Suprapubic skin (tissue), 4 donors: ENCODE measurements at regions not wholly inside any gene's neighbourhood (a gene's known extent, or its start where the extent isn't known, plus 50 kb on each side); places are given as distances from the start of the nearest gene placed in this dataset.
"Not testable (repeated sequence)": the region's sequence is repeated elsewhere in the genome, so short reads cannot be mapped to it uniquely, and the experiment has no call there.

Experiments
- DNase-seq, 2 donors: peaks; one replicate each; pipeline ENCODE4 v3.0.0-alpha.2; 2019; ENCODE audit warnings: low spot score in 2 of 2
- H3K27ac ChIP-seq: fragments of 200-600 bp; sonication (generic); one replicate; pipeline ENCODE4 v1.5.1; 2019
- H3K27me3 ChIP-seq: fragments of 200-600 bp; sonication (generic); one replicate; pipeline ENCODE4 v1.5.1; 2019
- H3K36me3 ChIP-seq: fragments of 200-600 bp; sonication (generic); one replicate; pipeline ENCODE4 v1.5.1; 2019
- H3K4me1 ChIP-seq: fragments of 200-600 bp; sonication (generic); one replicate; pipeline ENCODE4 v1.5.1; 2019
- H3K4me3 ChIP-seq: fragments of 200-600 bp; sonication (generic); one replicate; pipeline ENCODE4 v1.5.1; 2019; ENCODE audit warnings: mild to moderate bottlenecking
- H3K9me3 ChIP-seq: fragments of 200-600 bp; sonication (generic); one replicate; pipeline ENCODE4 v1.5.1; 2019
- CTCF ChIP-seq, 2 donors: fragments of 200-600 bp in 1 of 2; fragments of 450-650 bp in 1 of 2; sonication (generic) in 1 of 2; IDR thresholded peaks; one replicate each; pipeline ENCODE4 v1.5.1; 2016 to 2019; ENCODE audit warnings: antibody characterized with exemption in 2 of 2, mild to moderate bottlenecking in 1 of 2, moderate library complexity in 1 of 2
- EP300 ChIP-seq: sonication (generic); formaldehyde crosslinking; IDR thresholded peaks from one replicate; pipeline ENCODE4 v1.6.1; 2017; ENCODE audit warnings: antibody characterized with exemption
- POLR2A ChIP-seq, 2 donors: fragments of 450-650 bp; IDR thresholded peaks; one replicate each; pipeline ENCODE4 v1.6.1; 2017; ENCODE audit warnings: antibody characterized with exemption in 2 of 2, mild to moderate bottlenecking in 2 of 2, moderate library complexity in 2 of 2
- POLR2AphosphoS5 ChIP-seq, 3 donors: sonication (generic); formaldehyde crosslinking; IDR thresholded peaks; one replicate each; pipeline ENCODE4 v1.6.1; 2017; ENCODE audit warnings: antibody characterized with exemption in 3 of 3
- WGBS: methylation state at CpG from one replicate; pipeline ENCODE4 v1.1.5; 2018; 5-methylcytosine and 5-hydroxymethylcytosine counted together

- no peak for DNase-seq
- no peaks in the 10 kb centered on the region for H3K4me1 ChIP-seq
- TF ChIP-seq POLR2AphosphoS5 (IDR thresholded peaks at IDR 0.05) (no peak), CTCF (IDR thresholded peaks at IDR 0.05) (no peak), EP300 (no peak), POLR2A (IDR thresholded peaks at IDR 0.05) (no peak)
- no peaks in the 10 kb centered on the region for H3K36me3 ChIP-seq
- WGBS: 88% methylated on average over 1 of the region's 1 CpG
- H3K27ac ChIP-seq: no peak overlapping the region
- no peaks in the 10 kb centered on the region for H3K27me3 ChIP-seq
- no peak overlapping the region for H3K4me3 ChIP-seq
- H3K9me3 ChIP-seq: no peaks in the 10 kb centered on the region
Measured at GRCh38 chr7:76139670-76140069, 62.0 kb upstream of the SRRM3 start.

- H3K27me3 ChIP-seq, H3K9me3 ChIP-seq, DNase-seq, H3K27ac ChIP-seq, H3K4me3 ChIP-seq, H3K36me3 ChIP-seq, H3K4me1 ChIP-seq: not testable (repeated sequence)
- 83% methylated on average over 3 of the region's 3 CpGs for whole genome bisulfite sequencing
Measured at GRCh38 chr7:76140259-76140658, 61.4 kb upstream of the SRRM3 start.

DNA sequence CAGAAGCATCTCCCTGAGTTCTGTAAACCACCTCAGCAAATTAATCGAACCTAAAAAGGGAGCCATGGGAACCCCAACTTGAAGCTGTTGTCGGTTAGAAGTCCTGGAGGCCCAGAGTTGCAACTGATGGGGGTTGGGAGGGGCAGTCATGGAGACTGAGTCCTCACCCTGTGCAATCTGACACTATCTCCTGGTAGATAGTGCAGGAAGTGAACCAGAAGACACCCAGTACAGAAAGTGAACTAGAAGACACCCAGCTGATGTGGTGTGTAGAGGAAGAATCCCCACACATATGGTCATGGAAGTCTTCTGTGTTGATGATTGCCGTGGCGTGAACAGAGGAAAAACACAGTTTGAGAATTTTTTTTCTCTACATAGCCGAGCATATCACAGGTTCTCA, 58.8 kb upstream of the SRRM3 start:
- 88% methylated on average over 5 of the region's 5 CpGs for WGBS
- Histone ChIP-seq H3K27me3 (no peaks in the 10 kb centered on the region), H3K9me3 (no peaks in the 10 kb centered on the region), H3K36me3 (no peaks in the 10 kb centered on the region), H3K4me1 (no peaks in the 10 kb centered on the region), H3K27ac (no peak overlapping the region), H3K4me3 (no peak overlapping the region)
- no peak for DNase-seq
- no peak for TF ChIP-seq POLR2A (IDR thresholded peaks at IDR 0.05)
- no peak for TF ChIP-seq POLR2AphosphoS5 (IDR thresholded peaks at IDR 0.05)
- no peak for TF ChIP-seq EP300
- TF ChIP-seq CTCF (IDR thresholded peaks at IDR 0.05): no peak

DNA sequence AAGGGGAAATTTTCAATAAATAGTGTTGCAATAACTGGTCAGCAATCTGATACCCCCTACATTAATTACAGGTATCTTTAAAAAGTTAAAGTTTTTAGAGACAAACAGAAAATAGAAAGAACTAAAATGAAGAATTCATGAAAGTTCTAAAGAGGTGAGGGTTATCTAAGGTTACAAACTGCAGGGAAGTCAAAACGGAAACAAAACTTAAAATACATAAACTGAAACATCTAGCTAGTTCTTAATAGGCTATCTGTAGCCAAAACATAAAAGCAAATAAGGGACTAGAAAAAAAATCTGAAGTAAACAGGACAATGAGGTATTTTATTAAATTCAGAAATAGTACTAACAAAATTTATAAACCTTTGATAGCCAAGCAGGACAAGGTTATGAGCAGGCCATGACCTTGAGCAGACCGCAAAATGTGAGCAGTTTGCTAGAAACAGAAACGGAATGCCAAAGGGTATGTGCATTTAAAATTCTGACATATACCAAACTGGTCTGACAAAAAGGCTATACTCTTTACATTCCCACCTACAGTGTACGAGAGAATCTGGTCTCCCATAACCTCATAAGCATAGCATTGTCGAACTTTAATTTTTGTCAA, 56.9 kb upstream of the SRRM3 start:
- not testable (repeated sequence) for H3K4me1 ChIP-seq, H3K27me3 ChIP-seq, DNase-seq, H3K4me3 ChIP-seq, H3K9me3 ChIP-seq, H3K27ac ChIP-seq, H3K36me3 ChIP-seq
- WGBS: 75% methylated on average over 5 of the region's 5 CpGs

DNA sequence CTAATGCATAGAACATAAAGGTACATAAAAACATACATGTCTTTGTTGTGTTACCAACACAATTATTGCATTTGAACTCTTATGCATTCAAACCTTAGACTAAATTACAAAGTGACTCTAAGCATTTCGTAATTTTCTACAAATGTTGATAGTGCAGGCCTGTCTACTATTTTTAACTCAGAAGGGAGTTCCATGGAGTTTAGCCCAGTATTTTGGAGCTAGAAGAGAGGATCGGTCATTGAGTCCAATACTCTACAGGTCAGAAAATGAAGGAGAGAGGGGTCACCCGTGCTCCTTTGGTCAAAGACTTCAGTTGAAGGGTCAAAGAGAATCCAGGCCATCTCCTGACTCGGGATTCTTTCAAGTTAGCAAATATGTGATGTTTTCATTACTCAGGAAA, 55.3 kb upstream of the SRRM3 start:
- WGBS: 84% methylated on average over 4 of the region's 4 CpGs
- DNase-seq: no peak
- Histone ChIP-seq H3K27ac (no peak overlapping the region), H3K9me3 (no peaks in the 10 kb centered on the region), H3K27me3 (peaks cover 8% of the 10 kb centered on the region), H3K4me1 (no peaks in the 10 kb centered on the region), H3K4me3 (no peak overlapping the region), H3K36me3 (no peaks in the 10 kb centered on the region)
- TF ChIP-seq POLR2AphosphoS5 (IDR thresholded peaks at IDR 0.05) (no peak), EP300 (no peak), CTCF (IDR thresholded peaks at IDR 0.05) (no peak), POLR2A (IDR thresholded peaks at IDR 0.05) (no peak)

- WGBS: 90% methylated on average over 3 of the region's 3 CpGs
- not testable (repeated sequence) for H3K4me1 ChIP-seq, H3K27ac ChIP-seq, H3K4me3 ChIP-seq, DNase-seq, H3K27me3 ChIP-seq, H3K9me3 ChIP-seq, H3K36me3 ChIP-seq
Measured at GRCh38 chr7:76148947-76149346, 52.7 kb upstream of the SRRM3 start.
